ENCODE measurements at regions not wholly inside any gene's neighbourhood (a gene's known extent, or its start where the extent isn't known, plus 50 kb on each side); places are given as distances from the start of the nearest gene placed in this dataset.

DNA sequence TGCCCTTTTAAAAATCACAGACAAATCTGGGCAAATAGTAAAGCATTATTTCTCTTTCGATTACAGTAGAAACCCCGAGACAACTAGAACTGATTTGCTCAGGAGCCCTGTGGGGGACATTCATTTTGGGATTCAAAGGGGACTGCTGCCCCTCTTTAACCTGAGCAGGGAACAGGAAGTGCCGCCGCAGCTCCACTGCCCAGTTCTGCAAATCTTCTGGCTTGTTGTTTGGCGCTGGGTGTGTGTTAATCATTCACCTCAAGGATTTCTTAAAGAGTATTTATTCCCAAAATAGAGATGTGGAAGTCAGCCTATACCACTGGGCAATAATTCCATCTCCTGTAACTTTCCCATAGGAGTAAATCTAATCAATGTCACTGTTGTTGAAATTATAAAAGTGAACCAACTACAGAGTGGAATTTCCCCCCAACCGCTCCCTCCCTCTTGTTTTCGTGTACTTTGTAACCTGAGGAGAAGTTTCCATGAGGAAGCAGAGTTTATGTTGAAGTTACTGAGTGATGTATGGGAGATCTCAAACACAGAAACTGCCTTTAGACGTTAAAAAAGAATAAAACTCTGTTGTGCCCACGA lies 515.8 kb downstream of the KLF12 start:
- DNase-seq (ENCODE audit: low read depth): no peak

- DNase-seq (ENCODE audit: low read depth): no peak
Measured at GRCh38 chr13:73616861-73617260, 517.3 kb downstream of the KLF12 start.

- no peak for DNase-seq (ENCODE audit: low read depth)
Measured at GRCh38 chr13:73610799-73611592, 523.2 kb downstream of the KLF12 start.

DNA sequence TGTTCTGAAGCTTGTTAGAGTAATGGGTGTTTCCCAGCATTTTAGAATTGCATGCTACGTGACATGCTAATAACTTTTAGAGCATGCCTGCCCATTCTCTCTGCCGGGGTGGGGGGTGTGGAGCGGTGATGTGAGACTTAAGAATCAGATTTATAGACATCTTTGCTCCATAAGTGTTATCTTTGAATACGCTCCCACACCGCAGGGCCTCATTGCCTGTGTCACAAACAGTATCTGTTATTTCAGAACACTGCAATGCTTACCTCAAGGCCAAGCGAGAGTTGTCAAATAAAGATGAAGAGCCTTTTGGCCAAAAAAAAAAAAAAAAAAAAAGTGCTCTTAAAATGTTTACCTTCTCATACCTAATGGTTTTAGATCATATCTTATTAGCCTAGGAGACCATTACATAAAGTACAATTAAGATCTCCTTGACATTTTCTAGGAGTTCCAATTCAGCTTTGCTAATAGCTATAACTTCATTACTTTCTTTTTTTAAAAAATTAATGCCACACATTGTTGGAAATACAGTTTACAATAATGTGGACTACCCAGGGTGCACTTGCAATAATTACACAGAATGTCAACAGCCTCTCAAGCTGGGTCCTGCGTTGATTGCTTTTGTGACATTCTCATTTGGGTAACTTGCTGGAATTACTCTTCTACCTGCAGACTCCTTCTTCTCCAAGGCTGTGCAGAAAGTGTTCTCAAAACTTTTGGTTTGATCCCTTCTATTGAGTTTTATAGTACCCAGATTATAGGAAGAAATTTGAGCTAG lies 525.3 kb downstream of the KLF12 start:
- no peak for DNase-seq (ENCODE audit: low read depth)

DNA sequence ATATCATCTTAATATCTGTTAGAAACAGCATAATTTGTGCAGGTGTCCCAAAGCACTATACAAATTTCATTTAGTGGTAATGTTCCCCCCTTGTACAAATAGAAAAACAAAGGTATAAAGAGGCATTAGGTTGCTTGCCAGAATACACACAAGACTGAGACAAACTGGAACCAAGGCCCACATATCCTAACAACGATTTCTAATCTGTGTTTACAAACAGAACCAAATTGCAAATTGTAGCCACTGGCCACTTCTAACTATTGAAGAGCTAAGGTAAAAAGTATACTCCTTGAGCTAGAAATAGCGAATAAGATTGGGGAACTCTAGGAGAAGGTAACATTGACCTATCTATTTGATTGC lies 526.1 kb downstream of the KLF12 start:
- DNase-seq (ENCODE audit: low read depth): no peak

GRCh38 chr13:73607489-73608156 lies 526.6 kb downstream of the KLF12 start:
- DNase-seq (ENCODE audit: low read depth): no peak

GRCh38 chr13:73603646-73604045 lies 530.6 kb downstream of the KLF12 start:
- DNase-seq (ENCODE audit: low read depth): no peak

GRCh38 chr13:73602295-73602694 lies 531.9 kb downstream of the KLF12 start:
- no peak for DNase-seq (ENCODE audit: low read depth)

GRCh38 chr13:73601708-73602107 lies 532.5 kb downstream of the KLF12 start:
- no peak for DNase-seq (ENCODE audit: low read depth)

GRCh38 chr13:73599232-73600128 lies 534.7 kb downstream of the KLF12 start:
- DNase-seq (ENCODE audit: low read depth): no peak

DNA sequence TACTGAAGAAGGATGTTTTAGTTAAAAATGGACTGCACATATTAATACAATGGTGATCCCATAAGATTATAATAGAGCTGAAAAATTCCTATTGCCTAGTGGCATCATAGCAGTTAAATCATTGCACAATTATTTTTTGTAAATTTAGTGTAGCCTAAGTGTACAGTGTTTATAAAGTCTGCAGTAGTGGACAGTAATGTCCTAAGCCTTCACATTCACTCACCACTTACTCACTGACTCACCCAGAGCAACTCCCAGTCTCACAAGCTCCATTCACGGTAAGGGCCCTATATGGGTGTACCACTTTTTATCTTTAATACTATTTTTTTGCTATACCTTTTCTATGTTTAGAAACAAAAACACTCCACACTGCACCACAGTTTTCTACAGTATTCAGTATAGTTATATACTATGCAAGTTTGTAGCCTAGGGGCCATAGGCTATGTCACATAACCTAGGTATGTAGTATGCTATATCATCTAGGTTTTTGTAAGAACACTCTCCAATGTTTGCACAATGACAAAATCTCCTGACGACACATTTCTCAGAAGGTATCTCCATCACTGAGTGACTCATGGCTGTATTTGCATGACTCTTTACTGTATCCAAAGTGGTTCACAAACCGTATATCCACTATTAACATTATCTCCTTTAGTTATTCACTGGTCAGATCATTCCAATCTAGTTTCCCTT lies 536.0 kb downstream of the KLF12 start:
- no peak for DNase-seq (ENCODE audit: low read depth)

GRCh38 chr13:73596382-73596781 lies 537.6 kb downstream of the KLF5 start:
- DNase-seq (ENCODE audit: low read depth): no peak

- DNase-seq (ENCODE audit: low read depth): no peak
Measured at GRCh38 chr13:73593199-73593765, 534.5 kb downstream of the KLF5 start.

DNA sequence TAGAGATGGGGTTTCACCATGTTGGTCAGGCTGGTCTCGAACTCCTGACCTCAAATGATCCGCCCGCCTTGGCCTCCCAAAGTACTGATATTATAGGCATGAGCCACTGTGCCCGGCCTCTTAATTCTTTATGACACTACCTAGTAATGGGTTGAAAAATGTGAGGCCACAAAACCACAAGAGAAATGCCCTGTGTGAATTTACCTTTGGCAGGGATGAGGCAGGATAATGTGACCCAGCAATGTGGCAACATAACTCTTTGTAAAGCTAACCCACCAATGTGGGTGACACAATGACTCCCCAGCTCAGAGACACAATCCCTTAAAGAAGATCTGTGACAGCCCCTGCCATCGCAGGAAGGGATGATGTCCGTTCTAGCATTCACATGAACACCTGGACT lies 533.1 kb downstream of the KLF5 start:
- no peak for DNase-seq (ENCODE audit: low read depth)

- no peak for DNase-seq (ENCODE audit: low read depth)
Measured at GRCh38 chr13:73590795-73591194, 532.0 kb downstream of the KLF5 start.

GRCh38 chr13:73585236-73585635 lies 526.4 kb downstream of the KLF5 start:
- DNase-seq (ENCODE audit: low read depth): no peak

- no peak for DNase-seq (ENCODE audit: low read depth)
Measured at GRCh38 chr13:73583331-73583730, 524.5 kb downstream of the KLF5 start.

DNA sequence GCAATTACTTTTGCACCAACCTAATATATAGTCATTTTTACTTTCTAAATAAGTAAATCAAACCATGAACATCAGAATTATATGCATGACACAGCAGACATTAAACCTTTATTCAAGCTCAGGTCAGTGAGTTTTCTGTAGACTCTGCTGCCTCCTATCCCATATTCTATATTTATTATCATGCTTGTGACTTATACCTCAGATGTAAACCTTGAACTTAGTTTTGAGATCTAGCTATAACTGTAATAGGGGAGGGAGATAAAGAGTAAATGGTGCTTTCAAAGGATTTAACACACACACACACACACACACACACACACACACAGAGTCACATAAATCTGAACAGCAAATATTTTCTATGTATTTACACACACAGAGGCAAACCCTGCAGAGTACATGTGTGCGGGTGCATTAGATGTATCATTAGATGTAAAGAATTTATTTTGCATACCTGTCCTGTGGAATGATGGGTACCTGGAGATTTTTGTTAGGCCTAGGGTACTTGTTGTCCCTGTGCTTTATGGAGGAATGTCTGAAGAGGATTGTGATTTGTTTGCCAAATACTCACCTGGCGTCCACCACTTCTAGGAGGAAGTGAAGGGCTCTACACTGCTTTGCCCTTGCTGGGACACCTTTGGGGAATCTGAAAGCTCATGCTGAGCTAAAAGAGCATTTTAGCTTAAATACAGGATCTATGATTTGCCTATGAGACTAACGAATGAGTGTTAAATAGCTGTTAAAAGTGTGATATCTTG lies 521.9 kb downstream of the KLF5 start:
- no peak for DNase-seq (ENCODE audit: low read depth)

GRCh38 chr13:73579574-73580274 lies 520.9 kb downstream of the KLF5 start:
- DNase-seq (ENCODE audit: low read depth): no peak
